GM21447 (cell line): ENCODE measurements at regions not wholly inside any gene's neighbourhood (a gene's known extent, or its start where the extent isn't known, plus 50 kb on each side); places are given as distances from the start of the nearest gene placed in this dataset.
A peak's percentile ranks its signal among the peaks of the same experiment; 100 is the strongest.
"Not testable (repeated sequence)": the region's sequence is repeated elsewhere in the genome, so short reads cannot be mapped to it uniquely, and the experiment has no call there.

ENCODE experiments used
- ATAC-seq: cut with Tn5 transposase; IDR thresholded peaks from one replicate; pipeline ENCODE4 v1.9.1; 2021; ENCODE audit not compliant: unreplicated experiment

GRCh38 chr5:68070591-68071281 lies 144.8 kb upstream of the PIK3R1 start:
- peak; percentile 96 for ATAC-seq

- ATAC-seq: no peak
Measured at GRCh38 chr5:68067976-68068603, 147.5 kb upstream of the PIK3R1 start.

- no peak for ATAC-seq
Measured at GRCh38 chr5:68067291-68067690, 148.3 kb upstream of the PIK3R1 start.

- no peak for ATAC-seq
Measured at GRCh38 chr5:68066277-68066955, 149.1 kb upstream of the PIK3R1 start.

- not testable (repeated sequence) for ATAC-seq
Measured at GRCh38 chr5:68065321-68065720, 150.2 kb upstream of the PIK3R1 start.

- no peak for ATAC-seq
Measured at GRCh38 chr5:68060382-68060781, 155.2 kb upstream of the PIK3R1 start.

- no peak for ATAC-seq
Measured at GRCh38 chr5:68057191-68057590, 158.4 kb upstream of the PIK3R1 start.

- no peak for ATAC-seq
Measured at GRCh38 chr5:68055686-68056085, 159.9 kb upstream of the PIK3R1 start.

- ATAC-seq: no peak
Measured at GRCh38 chr5:68054638-68055037, 160.9 kb upstream of the PIK3R1 start.

GRCh38 chr5:68053202-68053601 lies 162.4 kb upstream of the PIK3R1 start:
- ATAC-seq: no peak

GRCh38 chr5:68049053-68049713 lies 166.4 kb upstream of the PIK3R1 start:
- no peak for ATAC-seq

- no peak for ATAC-seq
Measured at GRCh38 chr5:68048516-68048915, 167.0 kb upstream of the PIK3R1 start.

- ATAC-seq: not testable (repeated sequence)
Measured at GRCh38 chr5:68048054-68048453, 167.5 kb upstream of the PIK3R1 start.

- no peak for ATAC-seq
Measured at GRCh38 chr5:68047035-68047434, 168.5 kb upstream of the PIK3R1 start.

- no peak for ATAC-seq
Measured at GRCh38 chr5:68046445-68046844, 169.1 kb upstream of the PIK3R1 start.

GRCh38 chr5:68041293-68041692 lies 174.3 kb upstream of the PIK3R1 start:
- ATAC-seq: peak; percentile 94

- no peak for ATAC-seq
Measured at GRCh38 chr5:68037546-68037945, 178.0 kb upstream of the PIK3R1 start.

- ATAC-seq: no peak
Measured at GRCh38 chr5:68033961-68034571, 181.5 kb upstream of the PIK3R1 start.

- no peak for ATAC-seq
Measured at GRCh38 chr5:68033029-68033428, 182.5 kb upstream of the PIK3R1 start.

GRCh38 chr5:68032216-68032762 lies 183.3 kb upstream of the PIK3R1 start:
- ATAC-seq: no peak

- no peak for ATAC-seq
Measured at GRCh38 chr5:68028131-68028727, 187.3 kb upstream of the PIK3R1 start.
